ENCODE measurements at regions not wholly inside any gene's neighbourhood (a gene's known extent, or its start where the extent isn't known, plus 50 kb on each side); places are given as distances from the start of the nearest gene placed in this dataset.
A peak's percentile ranks its signal among the peaks of the same experiment; 100 is the strongest.

DNA sequence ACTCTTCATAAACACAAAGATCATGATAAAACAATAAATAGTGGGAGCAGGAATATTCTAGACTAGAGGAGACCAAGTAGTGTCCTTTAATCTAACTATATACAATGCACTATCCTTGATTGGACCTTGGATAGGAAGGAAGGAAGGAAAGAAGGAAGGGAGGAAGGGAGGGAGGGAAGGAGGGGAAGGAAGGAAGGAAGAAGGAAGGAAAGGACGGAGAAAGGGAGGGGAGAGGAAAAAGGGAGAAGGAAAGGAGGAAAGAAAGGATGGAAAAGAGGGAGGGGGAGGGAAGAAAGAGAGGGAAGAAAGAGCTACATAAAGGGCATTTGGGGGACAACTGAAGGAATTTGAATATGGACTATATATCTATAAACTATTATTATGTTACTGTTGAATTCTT is 95.0 kb upstream of the SMARCAD1 start:
- no peaks in the 10 kb centered on the region for H3K36me3 ChIP-seq
- DNase-seq, result no peak
- ATAC-seq, result no peak
- no peak overlapping the region for H3K4me3 ChIP-seq
- TF ChIP-seq POLR2A (IDR thresholded peaks at IDR 0.05), result no peak
- TF ChIP-seq, protein P1, sequence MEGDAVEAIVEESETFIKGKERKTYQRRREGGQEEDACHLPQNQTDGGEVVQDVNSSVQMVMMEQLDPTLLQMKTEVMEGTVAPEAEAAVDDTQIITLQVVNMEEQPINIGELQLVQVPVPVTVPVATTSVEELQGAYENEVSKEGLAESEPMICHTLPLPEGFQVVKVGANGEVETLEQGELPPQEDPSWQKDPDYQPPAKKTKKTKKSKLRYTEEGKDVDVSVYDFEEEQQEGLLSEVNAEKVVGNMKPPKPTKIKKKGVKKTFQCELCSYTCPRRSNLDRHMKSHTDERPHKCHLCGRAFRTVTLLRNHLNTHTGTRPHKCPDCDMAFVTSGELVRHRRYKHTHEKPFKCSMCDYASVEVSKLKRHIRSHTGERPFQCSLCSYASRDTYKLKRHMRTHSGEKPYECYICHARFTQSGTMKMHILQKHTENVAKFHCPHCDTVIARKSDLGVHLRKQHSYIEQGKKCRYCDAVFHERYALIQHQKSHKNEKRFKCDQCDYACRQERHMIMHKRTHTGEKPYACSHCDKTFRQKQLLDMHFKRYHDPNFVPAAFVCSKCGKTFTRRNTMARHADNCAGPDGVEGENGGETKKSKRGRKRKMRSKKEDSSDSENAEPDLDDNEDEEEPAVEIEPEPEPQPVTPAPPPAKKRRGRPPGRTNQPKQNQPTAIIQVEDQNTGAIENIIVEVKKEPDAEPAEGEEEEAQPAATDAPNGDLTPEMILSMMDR (IDR thresholded peaks at IDR 0.05 in 4 of 5, conservative IDR thresholded peaks at IDR 0.05 in 1 of 5), result no peak
- no peaks in the 10 kb centered on the region for H3K27me3 ChIP-seq
- in situ Hi-C loops (cut with MboI; ENCODE audit: low sequenced_read_pairs in 4 of 4) (no loop called here), intact Hi-C loops (cut with DNase I; ENCODE audit: low total_unique reads) (no loop called here)
- no peaks in the 10 kb centered on the region for H3K9me3 ChIP-seq
- H3K4me1 ChIP-seq, result no peaks in the 10 kb centered on the region
- no peak overlapping the region for H3K27ac ChIP-seq

DNA sequence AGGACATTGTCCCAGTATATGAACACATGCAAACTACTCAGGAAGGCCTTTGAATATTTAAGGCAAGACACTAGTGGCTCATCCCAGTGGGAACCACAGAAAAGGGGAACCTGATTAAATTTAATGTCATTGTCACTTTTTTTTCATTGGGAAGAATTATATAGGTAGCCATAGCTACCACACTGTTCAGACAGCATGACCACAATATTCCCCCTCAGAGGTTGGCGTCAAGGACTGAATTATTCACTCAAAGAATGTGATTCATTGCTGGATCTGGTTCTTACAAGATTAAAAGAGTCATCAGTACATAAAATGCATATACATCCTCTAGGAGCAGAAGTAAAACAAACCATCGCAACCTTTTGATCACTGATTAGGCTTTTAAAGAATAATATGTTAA is 92.0 kb upstream of the SMARCAD1 start:
- no peak for ATAC-seq
- in situ Hi-C loops (cut with MboI; ENCODE audit: low sequenced_read_pairs in 4 of 4), result no loop called here
- H3K27me3 ChIP-seq, result no peaks in the 10 kb centered on the region
- H3K27ac ChIP-seq, result no peak overlapping the region
- no peak for DNase-seq
- intact Hi-C loops (cut with DNase I; ENCODE audit: low total_unique reads), result no loop called here
- no peak overlapping the region for H3K4me3 ChIP-seq
- H3K4me1 ChIP-seq, result no peaks in the 10 kb centered on the region
- no peaks in the 10 kb centered on the region for H3K9me3 ChIP-seq
- H3K36me3 ChIP-seq, result no peaks in the 10 kb centered on the region
- TF ChIP-seq POLR2A (IDR thresholded peaks at IDR 0.05), result no peak
- TF ChIP-seq, protein P1 (IDR thresholded peaks at IDR 0.05 in 4 of 5, conservative IDR thresholded peaks at IDR 0.05 in 1 of 5), result no peak

DNA sequence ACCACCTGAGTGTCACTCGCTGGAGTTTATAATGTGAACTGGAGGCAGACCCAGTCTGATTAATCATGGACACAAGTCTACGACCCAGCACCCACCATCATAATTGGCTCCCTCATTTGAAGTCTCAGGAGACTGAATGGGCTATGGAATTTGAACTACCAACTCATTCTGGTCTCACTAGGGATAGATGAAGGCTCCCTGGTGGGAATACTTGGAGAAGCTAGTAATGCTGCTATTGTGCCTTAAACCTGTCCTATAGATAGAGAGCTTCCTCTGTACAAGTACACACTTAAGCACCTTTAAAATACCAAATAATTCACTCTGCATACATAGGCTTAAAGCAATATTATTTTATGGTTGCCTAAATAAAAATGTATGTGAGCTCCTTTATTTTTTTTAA is 90.8 kb upstream of the SMARCAD1 start:
- TF ChIP-seq POLR2A (IDR thresholded peaks at IDR 0.05), result no peak
- TF ChIP-seq, protein P1 (IDR thresholded peaks at IDR 0.05 in 4 of 5, conservative IDR thresholded peaks at IDR 0.05 in 1 of 5), result no peak
- ATAC-seq, result no peak
- in situ Hi-C loops (cut with MboI; ENCODE audit: low sequenced_read_pairs in 4 of 4), result no loop called here

DNA sequence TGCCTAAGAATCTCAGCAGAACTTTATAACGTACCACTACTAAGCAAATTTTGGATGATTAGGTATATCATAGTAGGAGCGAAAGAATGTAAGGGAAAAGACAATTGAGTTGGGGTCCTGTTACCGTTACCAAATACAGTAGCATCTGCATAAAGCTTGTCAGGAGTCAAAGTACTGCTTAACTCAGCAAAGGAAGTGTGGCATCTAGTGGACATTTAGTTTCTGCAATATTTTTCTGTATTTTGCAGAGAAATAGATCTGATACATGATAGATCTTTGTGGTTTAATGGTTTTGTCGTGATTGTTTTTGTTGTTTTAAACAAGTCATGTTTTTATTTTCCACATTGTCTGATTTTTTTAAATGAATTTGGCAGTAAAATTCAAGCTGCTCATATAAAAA is 81.0 kb upstream of the SMARCAD1 start:
- no peak overlapping the region for H3K27ac ChIP-seq
- ATAC-seq (no peak), DNase-seq (no peak)
- H3K4me3 ChIP-seq, result no peak overlapping the region
- no peaks in the 10 kb centered on the region for H3K9me3 ChIP-seq
- in situ Hi-C loops (cut with MboI; ENCODE audit: low sequenced_read_pairs in 4 of 4), result no loop called here
- no peaks in the 10 kb centered on the region for H3K36me3 ChIP-seq
- no peaks in the 10 kb centered on the region for H3K4me1 ChIP-seq
- intact Hi-C loops (cut with DNase I; ENCODE audit: low total_unique reads), result no loop called here
- no peak for TF ChIP-seq POLR2A (IDR thresholded peaks at IDR 0.05)
- TF ChIP-seq, protein P1 (IDR thresholded peaks at IDR 0.05 in 4 of 5, conservative IDR thresholded peaks at IDR 0.05 in 1 of 5), result no peak
- H3K27me3 ChIP-seq, result no peaks in the 10 kb centered on the region

More for the DNA sequence above, 90.8 kb upstream of the SMARCAD1 start:
- Histone ChIP-seq H3K36me3 (no peaks in the 10 kb centered on the region), H3K9me3 (no peaks in the 10 kb centered on the region), H3K4me3 (no peak overlapping the region), H3K27me3 (no peaks in the 10 kb centered on the region), H3K27ac (no peak overlapping the region), H3K4me1 (no peaks in the 10 kb centered on the region)
- intact Hi-C loops (cut with DNase I; ENCODE audit: low total_unique reads), result no loop called here
- DNase-seq, result no peak

DNA sequence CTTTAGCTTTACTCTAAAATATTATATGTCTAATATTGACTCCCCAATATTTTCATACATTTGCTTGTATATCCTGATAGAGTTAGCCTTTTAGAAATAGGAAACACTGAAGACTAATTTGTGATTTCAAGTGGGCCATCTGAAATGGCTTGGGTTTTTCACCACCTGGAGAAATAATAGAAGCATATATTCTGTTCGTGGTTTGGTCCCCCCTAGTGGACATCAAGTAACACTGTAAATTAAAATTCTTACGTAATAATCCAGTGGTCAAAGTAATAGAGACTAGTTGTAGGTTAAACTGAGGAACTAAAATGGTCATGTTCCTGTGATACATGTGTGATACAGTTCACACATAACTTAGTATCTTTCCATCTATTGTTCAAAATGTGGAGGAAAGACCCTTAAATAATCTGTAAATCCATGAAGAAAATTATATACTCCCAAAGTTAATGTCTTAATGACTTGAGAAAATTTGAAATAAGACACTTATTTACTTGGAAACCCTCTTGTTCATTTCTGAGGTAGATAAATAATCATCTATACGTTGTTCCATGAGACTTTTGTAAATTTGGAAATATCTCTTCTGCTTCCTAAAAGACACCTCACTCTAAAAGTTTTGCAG is 79.8 kb upstream of the SMARCAD1 start:
- intact Hi-C loops (cut with DNase I; ENCODE audit: low total_unique reads) (no loop called here), in situ Hi-C loops (cut with MboI; ENCODE audit: low sequenced_read_pairs in 4 of 4) (no loop called here)
- no peak for ATAC-seq
- Histone ChIP-seq H3K9me3 (no peaks in the 10 kb centered on the region), H3K27me3 (no peaks in the 10 kb centered on the region), H3K4me3 (no peak overlapping the region), H3K4me1 (no peaks in the 10 kb centered on the region), H3K36me3 (no peaks in the 10 kb centered on the region), H3K27ac (no peak overlapping the region)
- TF ChIP-seq, protein P1 (IDR thresholded peaks at IDR 0.05 in 4 of 5, conservative IDR thresholded peaks at IDR 0.05 in 1 of 5), result peak in 2 of 5 experiments; percentile 17 to 39
- no peak for TF ChIP-seq POLR2A (IDR thresholded peaks at IDR 0.05)
- no peak for DNase-seq

Data from gastrocnemius medialis (tissue), 4 donors.